NCI-H1417 (cell line): ENCODE measurements at regions not wholly inside any gene's neighbourhood (a gene's known extent, or its start where the extent isn't known, plus 50 kb on each side); places are given as distances from the start of the nearest gene placed in this dataset.
"Not testable (repeated sequence)": the region's sequence is repeated elsewhere in the genome, so short reads cannot be mapped to it uniquely, and the experiment has no call there.

Experiments
- DNase-seq, 3 experiments: peaks; one replicate each; lab custom pipeline; 2025; lab: John Stamatoyannopoulos, UW

GRCh38 chr2:142323206-142323605 lies 192.4 kb upstream of the LRP1B start:
- no peak for DNase-seq

GRCh38 chr2:142321706-142322280 lies 191.0 kb upstream of the LRP1B start:
- DNase-seq = no peak

GRCh38 chr2:142320067-142320466 lies 189.3 kb upstream of the LRP1B start:
- no peak for DNase-seq

- DNase-seq = peak in 1 of 3 experiments; percentile 6
These were observed 185.2 kb upstream of the LRP1B start for GRCh38 chr2:142316049-142316448.

GRCh38 chr2:142315346-142315745 lies 184.5 kb upstream of the LRP1B start:
- no peak for DNase-seq

- no peak for DNase-seq
These were observed 183.3 kb upstream of the LRP1B start for GRCh38 chr2:142314164-142314563.

- DNase-seq = no peak
These were observed 179.7 kb upstream of the LRP1B start for GRCh38 chr2:142310530-142310929.

GRCh38 chr2:142308744-142309143 lies 177.9 kb upstream of the LRP1B start:
- DNase-seq = no peak

GRCh38 chr2:142307616-142308115 lies 176.8 kb upstream of the LRP1B start:
- DNase-seq = no peak

GRCh38 chr2:142307086-142307485 lies 176.3 kb upstream of the LRP1B start:
- DNase-seq = no peak

GRCh38 chr2:142306131-142306530 lies 175.3 kb upstream of the LRP1B start:
- DNase-seq = no peak

GRCh38 chr2:142300517-142300916 lies 169.7 kb upstream of the LRP1B start:
- DNase-seq = no peak

GRCh38 chr2:142299021-142299420 lies 168.2 kb upstream of the LRP1B start:
- peak in 1 of 3 experiments; percentile 12 for DNase-seq

GRCh38 chr2:142294225-142294624 lies 163.4 kb upstream of the LRP1B start:
- DNase-seq = no peak

GRCh38 chr2:142291969-142292368 lies 161.2 kb upstream of the LRP1B start:
- DNase-seq = no peak

- DNase-seq = peak in 2 of 3 experiments; percentile 32 to 57
These were observed 160.1 kb upstream of the LRP1B start for GRCh38 chr2:142290931-142291330.

GRCh38 chr2:142286618-142287017 lies 155.8 kb upstream of the LRP1B start:
- peak in 1 of 3 experiments; percentile 11 for DNase-seq

- no peak for DNase-seq
These were observed 154.7 kb upstream of the LRP1B start for GRCh38 chr2:142285480-142285879.

- DNase-seq = not testable (repeated sequence)
These were observed 153.5 kb upstream of the LRP1B start for GRCh38 chr2:142284336-142284735.

- DNase-seq = no peak
These were observed 150.0 kb upstream of the LRP1B start for GRCh38 chr2:142280831-142281230.

GRCh38 chr2:142270990-142271389 lies 140.2 kb upstream of the LRP1B start:
- no peak for DNase-seq

- no peak for DNase-seq
These were observed 139.5 kb upstream of the LRP1B start for GRCh38 chr2:142270291-142270690.

GRCh38 chr2:142259356-142259755 lies 128.5 kb upstream of the LRP1B start:
- no peak for DNase-seq

- no peak for DNase-seq
These were observed 123.2 kb upstream of the LRP1B start for GRCh38 chr2:142254031-142254430.
